ENCODE measurements at regions not wholly inside any gene's neighbourhood (a gene's known extent, or its start where the extent isn't known, plus 50 kb on each side); places are given as distances from the start of the nearest gene placed in this dataset.
"Not testable (repeated sequence)": the region's sequence is repeated elsewhere in the genome, so short reads cannot be mapped to it uniquely, and the experiment has no call there.

DNA sequence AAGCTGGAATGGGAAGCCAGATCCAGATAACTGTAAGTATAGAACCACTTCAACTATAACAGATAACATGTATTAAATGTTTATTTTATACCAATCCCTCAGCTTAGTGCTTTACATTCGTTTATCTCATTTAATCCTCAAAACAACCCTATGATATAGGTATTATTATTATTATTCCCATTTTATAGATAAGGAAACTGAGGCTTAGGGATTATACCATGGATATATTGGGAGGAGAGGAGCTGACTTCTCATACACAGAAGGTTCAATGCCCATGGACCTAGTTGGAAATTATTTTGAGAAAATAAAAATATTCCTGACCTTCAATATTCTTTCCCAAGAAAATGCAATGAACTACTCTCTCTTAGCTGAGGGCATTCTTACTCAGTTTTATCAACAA lies 140.4 kb upstream of the C11orf58 start:
- no peak for DNase-seq (ENCODE audit: low read depth)
- no peak overlapping the region for H3K4me3 ChIP-seq (ENCODE audit: control insufficient read depth, low read depth, low read length)
- TF ChIP-seq, protein P1, sequence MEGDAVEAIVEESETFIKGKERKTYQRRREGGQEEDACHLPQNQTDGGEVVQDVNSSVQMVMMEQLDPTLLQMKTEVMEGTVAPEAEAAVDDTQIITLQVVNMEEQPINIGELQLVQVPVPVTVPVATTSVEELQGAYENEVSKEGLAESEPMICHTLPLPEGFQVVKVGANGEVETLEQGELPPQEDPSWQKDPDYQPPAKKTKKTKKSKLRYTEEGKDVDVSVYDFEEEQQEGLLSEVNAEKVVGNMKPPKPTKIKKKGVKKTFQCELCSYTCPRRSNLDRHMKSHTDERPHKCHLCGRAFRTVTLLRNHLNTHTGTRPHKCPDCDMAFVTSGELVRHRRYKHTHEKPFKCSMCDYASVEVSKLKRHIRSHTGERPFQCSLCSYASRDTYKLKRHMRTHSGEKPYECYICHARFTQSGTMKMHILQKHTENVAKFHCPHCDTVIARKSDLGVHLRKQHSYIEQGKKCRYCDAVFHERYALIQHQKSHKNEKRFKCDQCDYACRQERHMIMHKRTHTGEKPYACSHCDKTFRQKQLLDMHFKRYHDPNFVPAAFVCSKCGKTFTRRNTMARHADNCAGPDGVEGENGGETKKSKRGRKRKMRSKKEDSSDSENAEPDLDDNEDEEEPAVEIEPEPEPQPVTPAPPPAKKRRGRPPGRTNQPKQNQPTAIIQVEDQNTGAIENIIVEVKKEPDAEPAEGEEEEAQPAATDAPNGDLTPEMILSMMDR (conservative IDR thresholded peaks at IDR 0.05; ENCODE audit: control insufficient read depth, insufficient read depth, low read depth, low read length), result no peak

DNA sequence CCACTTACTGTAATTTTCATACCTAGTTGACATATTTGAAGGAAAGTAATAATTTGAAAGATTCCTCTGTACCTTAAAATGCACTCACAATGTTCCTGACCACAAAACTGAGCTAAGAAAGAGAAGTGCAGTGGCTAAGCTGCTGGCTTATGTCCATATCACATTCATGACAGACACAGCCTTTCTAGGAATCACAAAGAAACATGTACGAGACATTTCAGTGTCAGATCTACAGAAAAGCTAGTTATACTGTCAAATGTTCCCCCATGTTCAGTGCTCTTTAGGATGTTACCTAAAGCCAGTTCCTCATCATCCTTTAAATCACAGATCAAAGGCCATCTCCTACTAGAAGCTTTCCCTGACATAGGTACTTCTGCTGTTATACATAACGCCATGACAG lies 142.2 kb upstream of the C11orf58 start:
- DNase-seq (ENCODE audit: low read depth), result no peak
- no peak overlapping the region for H3K4me3 ChIP-seq (ENCODE audit: control insufficient read depth, low read depth, low read length)
- TF ChIP-seq, protein P1 (conservative IDR thresholded peaks at IDR 0.05; ENCODE audit: control insufficient read depth, insufficient read depth, low read depth, low read length), result no peak

DNA sequence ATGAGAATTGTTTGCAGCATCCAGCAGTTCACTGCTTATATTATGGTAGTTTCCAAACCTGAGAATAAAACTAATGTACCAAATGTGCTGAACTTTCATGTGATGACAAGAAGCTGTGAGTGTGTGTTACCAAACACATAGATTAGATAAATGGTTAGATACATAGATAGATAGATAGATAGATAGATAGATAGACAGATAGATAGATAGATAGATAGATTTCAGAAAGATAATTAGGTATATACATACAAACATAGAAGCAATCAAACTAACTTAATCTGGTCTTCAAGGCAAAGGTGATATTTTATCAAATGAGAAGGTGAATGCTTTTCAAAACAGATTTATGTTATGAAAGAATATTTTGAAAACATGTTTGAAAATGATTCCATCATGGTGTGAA lies 147.3 kb upstream of the C11orf58 start:
- no peak overlapping the region for H3K4me3 ChIP-seq (ENCODE audit: control insufficient read depth, low read depth, low read length)
- TF ChIP-seq, protein P1 (conservative IDR thresholded peaks at IDR 0.05; ENCODE audit: control insufficient read depth, insufficient read depth, low read depth, low read length), result no peak
- DNase-seq (ENCODE audit: low read depth), result no peak

DNA sequence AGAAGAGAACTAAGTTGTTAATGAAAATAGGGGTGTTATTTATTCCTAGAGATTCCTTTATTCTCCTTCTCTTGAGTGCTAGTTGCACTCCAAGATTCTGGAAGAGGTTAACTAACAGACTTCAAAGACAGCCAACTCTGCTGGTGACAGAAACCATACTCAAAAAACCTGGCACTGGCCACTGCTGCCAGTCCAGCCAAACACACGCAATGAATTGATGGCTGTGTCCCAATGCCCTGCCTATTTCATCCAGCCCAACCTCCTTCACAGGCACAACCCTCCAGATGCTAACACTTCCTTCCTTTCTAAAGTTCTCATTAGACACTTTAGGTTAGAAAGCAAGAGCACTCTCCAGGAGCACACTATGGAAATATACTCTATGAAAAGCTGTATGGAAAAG lies 150.8 kb upstream of the C11orf58 start:
- TF ChIP-seq, protein P1 (conservative IDR thresholded peaks at IDR 0.05; ENCODE audit: control insufficient read depth, insufficient read depth, low read depth, low read length), result no peak
- no peak for DNase-seq (ENCODE audit: low read depth)
- H3K4me3 ChIP-seq (ENCODE audit: control insufficient read depth, low read depth, low read length), result no peak overlapping the region

DNA sequence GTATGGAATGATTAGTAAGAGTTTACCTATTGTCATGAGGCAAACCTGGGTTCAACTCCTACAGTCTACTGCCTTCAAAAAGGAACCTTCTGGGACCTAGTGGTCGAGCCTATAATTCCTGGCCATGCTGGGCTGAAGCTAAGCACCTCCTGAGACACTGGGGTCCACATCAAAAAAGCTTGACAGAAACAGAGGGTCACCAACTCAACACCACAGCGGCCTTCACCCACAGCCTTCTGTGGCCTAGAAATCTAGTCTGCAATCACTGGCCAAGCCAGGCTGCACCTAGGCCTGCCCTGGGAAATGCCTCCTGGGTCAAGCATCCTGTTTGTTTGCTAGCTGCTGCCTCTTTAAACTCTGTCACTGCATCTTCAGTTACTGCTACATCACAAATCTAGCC lies 153.9 kb upstream of the C11orf58 start:
- TF ChIP-seq, protein P1 (conservative IDR thresholded peaks at IDR 0.05; ENCODE audit: control insufficient read depth, insufficient read depth, low read depth, low read length), result no peak
- H3K4me3 ChIP-seq (ENCODE audit: control insufficient read depth, low read depth, low read length), result no peak overlapping the region
- no peak for DNase-seq (ENCODE audit: low read depth)

DNA sequence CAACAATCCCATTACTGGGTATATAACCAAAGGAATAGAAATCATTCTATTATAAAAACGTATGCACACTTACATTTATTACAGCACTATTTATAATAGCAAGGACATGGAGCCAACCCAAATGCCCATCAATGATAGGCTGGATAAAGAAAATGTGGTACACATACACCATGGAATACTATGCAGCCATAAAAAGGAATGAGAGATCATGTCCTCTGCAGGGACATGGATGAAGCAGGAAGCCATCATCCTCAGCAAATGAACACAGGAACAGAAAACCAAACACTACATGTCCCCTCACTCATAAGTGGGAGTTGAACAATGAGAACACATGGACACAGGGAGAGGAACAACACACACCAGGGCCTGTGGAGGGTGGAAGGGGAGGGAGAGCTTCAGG lies 157.4 kb upstream of the C11orf58 start:
- DNase-seq (ENCODE audit: low read depth); H3K4me3 ChIP-seq (ENCODE audit: control insufficient read depth, low read depth, low read length): not testable (repeated sequence)

DNA sequence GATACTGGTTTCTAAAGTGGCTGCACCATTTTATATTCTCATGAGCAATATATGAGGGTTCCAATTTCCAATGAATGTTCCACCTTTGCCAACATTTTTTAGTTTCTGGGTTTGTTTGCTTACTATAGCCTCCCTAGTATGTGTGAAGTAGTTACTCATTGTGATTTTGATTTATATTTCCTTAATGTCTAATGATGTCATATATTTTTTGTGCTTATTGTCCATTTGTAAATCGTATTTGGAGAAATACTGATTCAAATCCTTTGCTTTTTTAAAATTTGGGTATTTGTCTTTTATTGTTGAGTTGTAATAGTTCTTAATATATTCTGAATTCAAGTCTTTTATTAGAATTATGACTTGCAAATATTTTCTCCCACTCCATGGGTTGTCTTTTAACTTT lies 161.0 kb upstream of the C11orf58 start:
- no peak overlapping the region for H3K4me3 ChIP-seq (ENCODE audit: control insufficient read depth, low read depth, low read length)
- TF ChIP-seq, protein P1 (conservative IDR thresholded peaks at IDR 0.05; ENCODE audit: control insufficient read depth, insufficient read depth, low read depth, low read length), result no peak
- no peak for DNase-seq (ENCODE audit: low read depth)

DNA sequence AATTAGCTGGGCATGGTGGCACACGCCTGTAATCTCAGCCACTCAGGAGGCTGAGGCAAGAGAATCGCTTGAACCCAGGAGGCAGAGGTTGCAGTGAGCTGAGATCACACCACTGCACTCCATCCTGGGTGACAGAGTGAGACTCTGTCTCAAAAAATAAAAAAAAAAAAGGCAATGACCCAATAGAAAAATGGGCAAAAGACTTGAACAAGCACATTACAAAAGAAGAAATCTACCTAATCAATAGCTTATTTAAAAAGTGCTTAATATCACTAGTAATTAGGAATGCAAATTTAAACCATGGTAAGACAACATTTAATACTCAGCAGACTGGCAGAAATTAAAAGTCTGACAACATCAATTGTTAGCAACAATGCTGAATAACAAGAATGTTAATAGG lies 163.6 kb upstream of the C11orf58 start:
- DNase-seq (ENCODE audit: low read depth); H3K4me3 ChIP-seq (ENCODE audit: control insufficient read depth, low read depth, low read length): not testable (repeated sequence)

All from fibroblast of mammary gland (primary cell).